ENCODE measurements at regions not wholly inside any gene's neighbourhood (a gene's known extent, or its start where the extent isn't known, plus 50 kb on each side); places are given as distances from the start of the nearest gene placed in this dataset.

- Histone ChIP-seq H3K4me3 (no peak overlapping the region), H3K4me1 (no peaks in the 10 kb centered on the region), H3K9me3 (no peaks in the 10 kb centered on the region), H3K36me3 (no peaks in the 10 kb centered on the region), H3K27ac (no peak overlapping the region), H3K27me3 (no peaks in the 10 kb centered on the region)
- TF ChIP-seq CTCF (IDR thresholded peaks at IDR 0.05 in 4 of 5, conservative IDR thresholded peaks at IDR 0.05 in 1 of 5) (no peak), POLR2A (IDR thresholded peaks at IDR 0.05) (no peak)
- intact Hi-C loops (cut with DNase I; ENCODE audit: low total_unique reads) (no loop called here), in situ Hi-C loops (cut with MboI; ENCODE audit: low sequenced_read_pairs in 4 of 4) (no loop called here)
- no peak for DNase-seq
- no peak for ATAC-seq
Measured at GRCh38 chrX:22944945-22945344, 54.8 kb upstream of the DDX53 start.

All from gastrocnemius medialis (tissue), 4 donors.